CD4-positive, alpha-beta T cell treated with Interleukin-2 at 100 ng/mL for 4 hours (primary cell): ENCODE measurements at regions not wholly inside any gene's neighbourhood (a gene's known extent, or its start where the extent isn't known, plus 50 kb on each side); places are given as distances from the start of the nearest gene placed in this dataset.
"Not testable (repeated sequence)": the region's sequence is repeated elsewhere in the genome, so short reads cannot be mapped to it uniquely, and the experiment has no call there.

Experiments
- DNase-seq: peaks from one replicate; pipeline ENCODE4 v3.0.0-alpha.2; 2020; ENCODE audit warnings: low spot score

GRCh38 chr13:88223958-88224357 is 552.8 kb downstream of the SLITRK5 start:
- DNase-seq = no peak

GRCh38 chr13:88235441-88235840 is 564.3 kb downstream of the SLITRK5 start:
- DNase-seq = no peak

GRCh38 chr13:88246239-88246638 is 575.1 kb downstream of the SLITRK5 start:
- no peak for DNase-seq

- DNase-seq = no peak
Measured at GRCh38 chr13:88248393-88248792, 577.2 kb downstream of the SLITRK5 start.

- no peak for DNase-seq
Measured at GRCh38 chr13:88257706-88258105, 586.5 kb downstream of the SLITRK5 start.

- no peak for DNase-seq
Measured at GRCh38 chr13:88263808-88264207, 592.6 kb downstream of the SLITRK5 start.

GRCh38 chr13:88281841-88282240 is 610.7 kb downstream of the SLITRK5 start:
- DNase-seq = no peak

GRCh38 chr13:88285329-88285728 is 614.2 kb downstream of the SLITRK5 start:
- no peak for DNase-seq

GRCh38 chr13:88288326-88288725 is 617.2 kb downstream of the SLITRK5 start:
- no peak for DNase-seq

- not testable (repeated sequence) for DNase-seq
Measured at GRCh38 chr13:88291731-88292130, 620.6 kb downstream of the SLITRK5 start.

- DNase-seq = no peak
Measured at GRCh38 chr13:88294368-88294767, 623.2 kb downstream of the SLITRK5 start.

- DNase-seq = no peak
Measured at GRCh38 chr13:88303157-88303556, 632.0 kb downstream of the SLITRK5 start.

- DNase-seq = no peak
Measured at GRCh38 chr13:88303605-88304004, 632.4 kb downstream of the SLITRK5 start.

- DNase-seq = no peak
Measured at GRCh38 chr13:88314496-88314895, 643.3 kb downstream of the SLITRK5 start.

GRCh38 chr13:88329066-88329465 is 657.9 kb downstream of the SLITRK5 start:
- DNase-seq = no peak

GRCh38 chr13:88339271-88339741 is 668.1 kb downstream of the SLITRK5 start:
- no peak for DNase-seq

- no peak for DNase-seq
Measured at GRCh38 chr13:88345171-88345847, 674.1 kb downstream of the SLITRK5 start.

GRCh38 chr13:88360761-88361160 is 689.6 kb downstream of the SLITRK5 start:
- no peak for DNase-seq

- no peak for DNase-seq
Measured at GRCh38 chr13:88369866-88370265, 698.7 kb downstream of the SLITRK5 start.

GRCh38 chr13:88376760-88377388 is 705.7 kb downstream of the SLITRK5 start:
- no peak for DNase-seq

- no peak for DNase-seq
Measured at GRCh38 chr13:88377852-88378251, 706.7 kb downstream of the SLITRK5 start.

- DNase-seq = no peak
Measured at GRCh38 chr13:88384542-88384941, 713.4 kb downstream of the SLITRK5 start.

GRCh38 chr13:88395804-88396203 is 724.6 kb downstream of the SLITRK5 start:
- no peak for DNase-seq

GRCh38 chr13:88411696-88412095 is 740.5 kb downstream of the SLITRK5 start:
- no peak for DNase-seq
